GM21367 (cell line): ENCODE measurements at regions not wholly inside any gene's neighbourhood (a gene's known extent, or its start where the extent isn't known, plus 50 kb on each side); places are given as distances from the start of the nearest gene placed in this dataset.

Experiments used
- ATAC-seq: cut with Tn5 transposase; IDR thresholded peaks from one replicate; pipeline ENCODE4 v1.9.1; 2021; ENCODE audit not compliant: unreplicated experiment

GRCh38 chr16:51409001-51409675, 258.1 kb upstream of the SALL1 start:
- ATAC-seq, result no peak

GRCh38 chr16:51408357-51408756, 257.3 kb upstream of the SALL1 start:
- no peak for ATAC-seq

GRCh38 chr16:51407921-51408320, 256.9 kb upstream of the SALL1 start:
- no peak for ATAC-seq

- ATAC-seq, result no peak
These were observed 256.1 kb upstream of the SALL1 start for GRCh38 chr16:51407199-51407598.

GRCh38 chr16:51405361-51405760, 254.3 kb upstream of the SALL1 start:
- ATAC-seq, result no peak

GRCh38 chr16:51404386-51404785, 253.3 kb upstream of the SALL1 start:
- ATAC-seq, result no peak

- no peak for ATAC-seq
These were observed 251.7 kb upstream of the SALL1 start for GRCh38 chr16:51402785-51403184.

- no peak for ATAC-seq
These were observed 251.2 kb upstream of the SALL1 start for GRCh38 chr16:51402298-51402697.

GRCh38 chr16:51401673-51402072, 250.6 kb upstream of the SALL1 start:
- no peak for ATAC-seq

GRCh38 chr16:51399908-51400670, 249.0 kb upstream of the SALL1 start:
- no peak for ATAC-seq

- ATAC-seq, result no peak
These were observed 243.4 kb upstream of the SALL1 start for GRCh38 chr16:51394421-51394820.

GRCh38 chr16:51393381-51394005, 242.4 kb upstream of the SALL1 start:
- no peak for ATAC-seq

GRCh38 chr16:51392521-51393187, 241.6 kb upstream of the SALL1 start:
- ATAC-seq, result no peak

- ATAC-seq, result no peak
These were observed 240.9 kb upstream of the SALL1 start for GRCh38 chr16:51391798-51392511.

- ATAC-seq, result no peak
These were observed 239.8 kb upstream of the SALL1 start for GRCh38 chr16:51390877-51391276.

- no peak for ATAC-seq
These were observed 238.8 kb upstream of the SALL1 start for GRCh38 chr16:51389881-51390280.

GRCh38 chr16:51388516-51388951, 237.5 kb upstream of the SALL1 start:
- no peak for ATAC-seq

- ATAC-seq, result no peak
These were observed 232.8 kb upstream of the SALL1 start for GRCh38 chr16:51383909-51384308.

GRCh38 chr16:51382940-51383339, 231.9 kb upstream of the SALL1 start:
- ATAC-seq, result no peak

GRCh38 chr16:51382211-51382610, 231.1 kb upstream of the SALL1 start:
- ATAC-seq, result no peak

GRCh38 chr16:51376080-51376479, 225.0 kb upstream of the SALL1 start:
- no peak for ATAC-seq
